Panc1 (cell line): ENCODE measurements at regions not wholly inside any gene's neighbourhood (a gene's known extent, or its start where the extent isn't known, plus 50 kb on each side); places are given as distances from the start of the nearest gene placed in this dataset.

Source experiments
- CTCF ChIP-seq: fragments of 450-650 bp; IDR thresholded peaks from 2 replicates; pipeline ENCODE4 v1.5.1; 2017; ENCODE audit warnings: mild to moderate bottlenecking
- POLR2AphosphoS5 ChIP-seq: IDR thresholded peaks from 2 replicates; pipeline ENCODE4 v1.6.1; 2012; ENCODE audit warnings: mild to moderate bottlenecking, low read depth, low read length, moderate library complexity

- TF ChIP-seq CTCF (no peak), POLR2AphosphoS5 (no peak)
Observed at GRCh38 chr17:72526769-72527168, 405.9 kb downstream of the SOX9 start.
